ENCODE measurements at regions not wholly inside any gene's neighbourhood (a gene's known extent, or its start where the extent isn't known, plus 50 kb on each side); places are given as distances from the start of the nearest gene placed in this dataset.

- TF ChIP-seq, protein P1, sequence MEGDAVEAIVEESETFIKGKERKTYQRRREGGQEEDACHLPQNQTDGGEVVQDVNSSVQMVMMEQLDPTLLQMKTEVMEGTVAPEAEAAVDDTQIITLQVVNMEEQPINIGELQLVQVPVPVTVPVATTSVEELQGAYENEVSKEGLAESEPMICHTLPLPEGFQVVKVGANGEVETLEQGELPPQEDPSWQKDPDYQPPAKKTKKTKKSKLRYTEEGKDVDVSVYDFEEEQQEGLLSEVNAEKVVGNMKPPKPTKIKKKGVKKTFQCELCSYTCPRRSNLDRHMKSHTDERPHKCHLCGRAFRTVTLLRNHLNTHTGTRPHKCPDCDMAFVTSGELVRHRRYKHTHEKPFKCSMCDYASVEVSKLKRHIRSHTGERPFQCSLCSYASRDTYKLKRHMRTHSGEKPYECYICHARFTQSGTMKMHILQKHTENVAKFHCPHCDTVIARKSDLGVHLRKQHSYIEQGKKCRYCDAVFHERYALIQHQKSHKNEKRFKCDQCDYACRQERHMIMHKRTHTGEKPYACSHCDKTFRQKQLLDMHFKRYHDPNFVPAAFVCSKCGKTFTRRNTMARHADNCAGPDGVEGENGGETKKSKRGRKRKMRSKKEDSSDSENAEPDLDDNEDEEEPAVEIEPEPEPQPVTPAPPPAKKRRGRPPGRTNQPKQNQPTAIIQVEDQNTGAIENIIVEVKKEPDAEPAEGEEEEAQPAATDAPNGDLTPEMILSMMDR (IDR thresholded peaks at IDR 0.05; ENCODE audit: borderline replicate concordance, extremely low read depth, insufficient read depth) = no peak
- no peak for FAIRE-seq
- no peaks in the 10 kb centered on the region for H3K4me1 ChIP-seq (ENCODE audit: control insufficient read depth in 2 of 3, insufficient read depth in 2 of 3, low read depth in 1 of 3, low read length in 3 of 3)
- H3K36me3 ChIP-seq (ENCODE audit: control insufficient read depth in 2 of 3, insufficient read depth in 3 of 3, low read length in 3 of 3) = no peaks in the 10 kb centered on the region
- intact Hi-C loops (cut with DNase I) = no loop called here
- no peak for DNase-seq
- no peak overlapping the region for H3K27ac ChIP-seq (ENCODE audit: low read depth in 2 of 2, low read length in 2 of 2)
- no peak overlapping the region for H3K4me3 ChIP-seq (ENCODE audit: low read length in 3 of 3)
- H3K27me3 ChIP-seq (ENCODE audit: control insufficient read depth, insufficient read depth, low read length) = no peaks in the 10 kb centered on the region
- H3K9me3 ChIP-seq (ENCODE audit: control insufficient read depth in 2 of 3, insufficient read depth in 1 of 3, low read length in 3 of 3) = no peaks in the 10 kb centered on the region
- H3K9ac ChIP-seq (ENCODE audit: low read length in 3 of 3) = no peak overlapping the region
Measured at GRCh38 chr1:244336232-244336899, 115.3 kb downstream of the ADSS2 start.

GRCh38 chr1:244337839-244338238, 113.9 kb downstream of the ADSS2 start:
- no peaks in the 10 kb centered on the region for H3K9me3 ChIP-seq (ENCODE audit: control insufficient read depth in 2 of 3, insufficient read depth in 1 of 3, low read length in 3 of 3)
- H3K9ac ChIP-seq (ENCODE audit: low read length in 3 of 3) = no peak overlapping the region
- H3K27me3 ChIP-seq (ENCODE audit: control insufficient read depth, insufficient read depth, low read length) = no peaks in the 10 kb centered on the region
- intact Hi-C loops (cut with DNase I) = no loop called here
- H3K4me1 ChIP-seq (ENCODE audit: control insufficient read depth in 2 of 3, insufficient read depth in 2 of 3, low read depth in 1 of 3, low read length in 3 of 3) = no peaks in the 10 kb centered on the region
- no peak overlapping the region for H3K27ac ChIP-seq (ENCODE audit: low read depth in 2 of 2, low read length in 2 of 2)
- FAIRE-seq = no peak
- TF ChIP-seq, protein P1 (IDR thresholded peaks at IDR 0.05; ENCODE audit: borderline replicate concordance, extremely low read depth, insufficient read depth) = no peak
- no peak overlapping the region for H3K4me3 ChIP-seq (ENCODE audit: low read length in 3 of 3)
- no peaks in the 10 kb centered on the region for H3K36me3 ChIP-seq (ENCODE audit: control insufficient read depth in 2 of 3, insufficient read depth in 3 of 3, low read length in 3 of 3)
- DNase-seq = no peak

GRCh38 chr1:244339073-244339692, 112.5 kb downstream of the ADSS2 start:
- Histone ChIP-seq H3K9me3 (ENCODE audit: control insufficient read depth in 2 of 3, insufficient read depth in 1 of 3, low read length in 3 of 3) (no peaks in the 10 kb centered on the region), H3K27ac (ENCODE audit: low read depth in 2 of 2, low read length in 2 of 2) (no peak overlapping the region), H3K4me3 (ENCODE audit: low read length in 3 of 3) (no peak overlapping the region), H3K36me3 (ENCODE audit: control insufficient read depth in 2 of 3, insufficient read depth in 3 of 3, low read length in 3 of 3) (no peaks in the 10 kb centered on the region), H3K4me1 (ENCODE audit: control insufficient read depth in 2 of 3, insufficient read depth in 2 of 3, low read depth in 1 of 3, low read length in 3 of 3) (no peaks in the 10 kb centered on the region), H3K27me3 (ENCODE audit: control insufficient read depth, insufficient read depth, low read length) (no peaks in the 10 kb centered on the region), H3K9ac (ENCODE audit: low read length in 3 of 3) (no peak overlapping the region)
- no peak for DNase-seq
- FAIRE-seq = no peak
- intact Hi-C loops (cut with DNase I) = no loop called here
- TF ChIP-seq, protein P1 (IDR thresholded peaks at IDR 0.05; ENCODE audit: borderline replicate concordance, extremely low read depth, insufficient read depth) = no peak

All from kidney (tissue), 13 donors.